RWPE2 (cell line): ENCODE measurements at regions not wholly inside any gene's neighbourhood (a gene's known extent, or its start where the extent isn't known, plus 50 kb on each side); places are given as distances from the start of the nearest gene placed in this dataset.

ENCODE experiments used
- ATAC-seq: fragments of 200-7000 bp; cut with Tn5 transposase; 3 replicates; pipeline ENCODE4 v1.9.1; 2021; ENCODE audit warnings: low read depth
- DNase-seq: peaks from one replicate; pipeline ENCODE4 v3.0.0-alpha.2; 2020; ENCODE audit warnings: low spot score
- H3K27ac ChIP-seq: fragments of 450-650 bp; 2 replicates; pipeline ENCODE4 v1.5.1; 2017; ENCODE audit warnings: mild to moderate bottlenecking; ENCODE audit not compliant: poor library complexity, severe bottlenecking
- H3K27me3 ChIP-seq: fragments of 250-450 bp; sonication (Bioruptor Pico); 2 replicates; pipeline ENCODE4 v1.5.1; 2021; ENCODE audit warnings: mild to moderate bottlenecking, moderate library complexity; ENCODE audit not compliant: insufficient read depth, poor library complexity, severe bottlenecking
- H3K36me3 ChIP-seq: fragments of 250-450 bp; sonication (Bioruptor Pico); 2 replicates; pipeline ENCODE4 v1.5.1; 2020; ENCODE audit warnings: low read depth, mild to moderate bottlenecking, moderate library complexity
- H3K4me1 ChIP-seq: fragments of 250-450 bp; sonication (Bioruptor Pico); 2 replicates; pipeline ENCODE4 v1.5.1; 2021; ENCODE audit warnings: mild to moderate bottlenecking, moderate library complexity; ENCODE audit not compliant: insufficient read depth, poor library complexity, severe bottlenecking
- H3K4me3 ChIP-seq: fragments of 250-450 bp; sonication (Bioruptor Pico); 2 replicates; pipeline ENCODE4 v1.5.1; 2021; ENCODE audit warnings: mild to moderate bottlenecking, moderate library complexity; ENCODE audit not compliant: severe bottlenecking
- H3K9me3 ChIP-seq: fragments of 250-450 bp; sonication (Bioruptor Pico); 2 replicates; pipeline ENCODE4 v1.5.1; 2021; ENCODE audit warnings: mild to moderate bottlenecking, moderate library complexity; ENCODE audit not compliant: severe bottlenecking
- TF ChIP-seq, protein P1 (sequence below): fragments of 450-650 bp; IDR thresholded peaks from one replicate; pipeline ENCODE4 v1.5.1; 2017; ENCODE audit warnings: mild to moderate bottlenecking, moderate library complexity; ENCODE audit not compliant: poor library complexity, severe bottlenecking

DNA sequence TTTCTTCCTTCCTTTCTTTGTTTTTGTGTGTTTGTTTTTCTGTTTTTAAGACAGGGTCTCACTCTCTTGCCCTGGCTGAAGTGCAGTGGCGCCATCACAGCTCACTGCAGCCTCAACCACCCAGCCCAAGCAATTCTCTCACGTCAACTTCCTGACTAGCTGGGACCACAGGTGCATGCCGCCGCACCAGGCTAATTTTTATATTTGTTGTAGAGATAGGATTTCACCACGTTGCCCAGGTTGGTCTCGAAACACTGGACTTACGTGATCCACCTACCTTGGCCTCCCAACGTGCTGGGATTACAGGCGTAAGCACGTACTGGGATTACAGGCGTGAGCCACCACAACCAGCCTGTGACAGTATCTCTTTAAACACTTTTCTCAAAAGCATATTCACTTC is 120.7 kb downstream of the DKK1 start:
- H3K36me3 ChIP-seq = no peaks in the 10 kb centered on the region; the same call in 1 of the 2 replicates
- H3K4me3 ChIP-seq = no peak overlapping the region
- peaks cover 27% of the 10 kb centered on the region for H3K4me1 ChIP-seq
- H3K27ac ChIP-seq = no peak overlapping the region
- TF ChIP-seq, protein P1, sequence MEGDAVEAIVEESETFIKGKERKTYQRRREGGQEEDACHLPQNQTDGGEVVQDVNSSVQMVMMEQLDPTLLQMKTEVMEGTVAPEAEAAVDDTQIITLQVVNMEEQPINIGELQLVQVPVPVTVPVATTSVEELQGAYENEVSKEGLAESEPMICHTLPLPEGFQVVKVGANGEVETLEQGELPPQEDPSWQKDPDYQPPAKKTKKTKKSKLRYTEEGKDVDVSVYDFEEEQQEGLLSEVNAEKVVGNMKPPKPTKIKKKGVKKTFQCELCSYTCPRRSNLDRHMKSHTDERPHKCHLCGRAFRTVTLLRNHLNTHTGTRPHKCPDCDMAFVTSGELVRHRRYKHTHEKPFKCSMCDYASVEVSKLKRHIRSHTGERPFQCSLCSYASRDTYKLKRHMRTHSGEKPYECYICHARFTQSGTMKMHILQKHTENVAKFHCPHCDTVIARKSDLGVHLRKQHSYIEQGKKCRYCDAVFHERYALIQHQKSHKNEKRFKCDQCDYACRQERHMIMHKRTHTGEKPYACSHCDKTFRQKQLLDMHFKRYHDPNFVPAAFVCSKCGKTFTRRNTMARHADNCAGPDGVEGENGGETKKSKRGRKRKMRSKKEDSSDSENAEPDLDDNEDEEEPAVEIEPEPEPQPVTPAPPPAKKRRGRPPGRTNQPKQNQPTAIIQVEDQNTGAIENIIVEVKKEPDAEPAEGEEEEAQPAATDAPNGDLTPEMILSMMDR = no peak
- H3K27me3 ChIP-seq = no peaks in the 10 kb centered on the region
- DNase-seq (no peak), ATAC-seq (no peak)
- H3K9me3 ChIP-seq = no peaks in the 10 kb centered on the region

DNA sequence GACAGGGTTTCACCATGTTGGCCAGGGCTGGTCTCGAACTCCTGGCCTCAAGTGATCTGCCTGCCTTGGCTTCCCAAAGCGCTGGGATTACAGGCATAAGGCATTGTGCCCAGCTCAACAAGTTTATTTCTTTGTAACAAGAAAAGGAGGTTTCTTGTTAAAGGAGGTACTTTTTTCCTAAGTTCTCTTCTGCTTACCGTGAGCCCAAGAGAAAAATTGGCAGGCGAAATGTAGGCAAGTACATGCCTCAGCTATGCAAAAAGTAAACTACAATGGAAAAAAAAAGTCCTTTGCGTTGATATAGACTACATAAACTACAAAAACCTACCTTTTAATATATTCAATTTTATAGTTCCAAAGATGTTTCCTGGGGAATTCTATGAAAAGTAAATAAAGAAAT is 122.6 kb downstream of the DKK1 start:
- Histone ChIP-seq H3K27ac (peak overlapping the region; percentile 33), H3K27me3 (no peaks in the 10 kb centered on the region), H3K4me3 (no peak overlapping the region), H3K4me1 (peaks cover 27% of the 10 kb centered on the region), H3K36me3 (no peaks in the 10 kb centered on the region; the same call in 1 of the 2 replicates), H3K9me3 (no peaks in the 10 kb centered on the region)
- no peak for DNase-seq
- no peak for ATAC-seq
- TF ChIP-seq, protein P1 = no peak

DNA sequence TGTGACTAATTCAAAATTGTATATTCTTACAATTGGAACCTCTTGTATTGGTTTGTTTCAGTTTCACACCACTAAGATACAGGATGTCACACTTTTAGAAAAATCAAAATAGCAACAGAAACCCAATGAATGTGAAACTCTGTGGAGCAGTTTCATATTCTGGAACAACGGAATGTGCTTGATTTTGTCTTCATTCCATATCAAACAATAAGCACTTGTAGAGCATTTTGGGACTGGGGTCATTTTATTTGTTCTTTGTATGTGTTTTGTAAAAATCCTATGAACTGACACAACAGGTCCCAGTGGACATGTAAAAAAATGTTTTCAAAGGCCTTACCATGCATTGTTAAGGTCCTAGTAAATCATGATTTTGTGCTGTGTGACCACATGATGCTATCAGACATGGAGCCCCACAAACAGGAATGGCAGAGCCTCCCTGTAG is 123.1 kb downstream of the DKK1 start:
- TF ChIP-seq, protein P1 = no peak
- Histone ChIP-seq H3K4me3 (no peak overlapping the region), H3K36me3 (no peaks in the 10 kb centered on the region; the same call in 1 of the 2 replicates), H3K27me3 (no peaks in the 10 kb centered on the region), H3K27ac (peak overlapping the region; percentile 33), H3K9me3 (no peaks in the 10 kb centered on the region), H3K4me1 (peaks cover 30% of the 10 kb centered on the region)
- DNase-seq (no peak), ATAC-seq (no peak)

DNA sequence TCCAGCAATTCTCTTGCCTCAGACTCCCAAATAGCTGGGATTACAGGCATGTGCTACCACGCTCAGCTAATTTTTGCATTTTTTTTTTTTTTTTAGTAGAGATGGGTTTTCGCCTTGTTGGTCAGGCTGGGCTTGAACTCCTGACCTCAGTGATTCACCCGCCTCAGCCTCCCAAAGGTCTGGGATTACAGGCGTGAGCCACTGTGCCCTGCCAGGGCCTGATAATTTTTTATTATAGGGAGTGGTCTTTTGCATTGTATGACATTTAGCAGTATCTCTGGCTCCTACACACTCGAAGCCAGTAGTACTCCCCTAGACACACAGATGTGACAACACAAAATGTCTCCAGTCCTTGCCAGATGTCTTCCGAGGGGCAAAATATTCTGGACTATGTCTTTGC is 124.0 kb downstream of the DKK1 start:
- DNase-seq (no peak), ATAC-seq (no peak)
- TF ChIP-seq, protein P1 = no peak
- Histone ChIP-seq H3K27ac (peak overlapping the region; percentile 33), H3K36me3 (peaks cover 3% of the 10 kb centered on the region; the same call in 1 of the 2 replicates), H3K4me1 (peaks cover 39% of the 10 kb centered on the region), H3K27me3 (no peaks in the 10 kb centered on the region), H3K4me3 (no peak overlapping the region), H3K9me3 (no peaks in the 10 kb centered on the region)

DNA sequence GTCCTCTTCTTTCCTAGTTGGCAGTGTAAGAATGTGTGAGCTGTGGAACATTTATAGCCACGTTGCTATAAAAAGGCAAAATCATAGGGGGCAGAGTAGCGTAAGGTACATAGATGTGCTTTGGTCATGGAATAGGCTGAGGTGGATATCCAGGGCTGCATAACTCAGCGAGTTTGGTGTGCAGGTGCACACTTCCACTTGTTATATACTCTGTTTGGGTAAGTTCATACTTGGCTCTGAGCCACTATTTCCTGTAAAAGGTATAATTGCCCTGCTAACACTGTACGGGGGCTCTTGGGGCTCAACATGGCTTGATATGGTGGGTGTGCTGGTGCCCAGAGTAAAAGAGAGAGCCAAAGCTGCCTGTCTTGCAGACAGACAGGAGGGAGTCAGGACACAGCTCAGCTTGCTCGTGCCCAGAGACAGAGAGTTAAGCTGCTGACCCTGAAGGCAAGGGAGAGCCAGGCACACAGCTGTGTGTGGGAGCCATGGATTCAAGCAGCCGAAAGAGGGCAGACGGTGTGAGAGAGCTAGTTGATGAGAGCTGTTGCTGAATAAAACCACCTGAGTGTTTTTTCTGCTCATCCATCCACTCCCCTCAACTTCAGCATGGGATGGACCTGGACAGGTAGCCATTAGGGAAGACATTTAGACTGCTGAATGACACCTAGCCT is 126.7 kb downstream of the DKK1 start:
- Histone ChIP-seq H3K36me3 (peaks cover 13% of the 10 kb centered on the region), H3K4me3 (no peak overlapping the region), H3K9me3 (no peaks in the 10 kb centered on the region), H3K4me1 (peaks cover 57% of the 10 kb centered on the region), H3K27me3 (no peaks in the 10 kb centered on the region), H3K27ac (peak overlapping the region; percentile 100)
- no peak for ATAC-seq
- TF ChIP-seq, protein P1 = no peak
- no peak for DNase-seq
